ENCODE measurements at regions not wholly inside any gene's neighbourhood (a gene's known extent, or its start where the extent isn't known, plus 50 kb on each side); places are given as distances from the start of the nearest gene placed in this dataset.

DNA sequence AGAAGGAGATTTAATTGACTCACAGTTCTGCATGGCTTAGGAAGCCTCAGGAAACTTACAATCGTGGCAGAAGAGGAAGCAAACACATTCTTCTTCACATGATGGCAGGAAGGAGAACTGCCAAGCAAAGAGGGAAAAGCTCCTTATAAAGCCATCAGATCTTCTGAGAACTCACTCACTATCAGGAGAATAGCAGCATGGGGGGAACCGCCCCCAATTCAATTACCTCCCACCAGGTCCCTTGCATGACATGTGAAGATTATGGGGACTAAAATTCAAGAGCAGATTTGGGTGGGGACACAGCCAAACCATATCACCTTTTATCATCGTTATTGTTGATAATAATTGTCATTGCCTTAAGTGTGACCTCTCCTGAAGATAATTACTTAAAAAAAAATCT, 197.9 kb upstream of the SLC14A2 start:
- H3K27ac ChIP-seq = no peak overlapping the region
- TF ChIP-seq CTCF (IDR thresholded peaks at IDR 0.05) = no peak
- TF ChIP-seq ZFX (IDR thresholded peaks at IDR 0.05; ENCODE audit: borderline replicate concordance) = no peak

GRCh38 chr18:45423659-45424058, 191.6 kb upstream of the SLC14A2 start:
- no peak for TF ChIP-seq CTCF (IDR thresholded peaks at IDR 0.05)
- TF ChIP-seq ZFX (IDR thresholded peaks at IDR 0.05; ENCODE audit: borderline replicate concordance) = no peak
- H3K27ac ChIP-seq = no peak overlapping the region

- no peak for TF ChIP-seq CTCF (IDR thresholded peaks at IDR 0.05)
- H3K27ac ChIP-seq = no peak overlapping the region
These were observed 185.2 kb upstream of the SLC14A2 start for GRCh38 chr18:45430041-45430440.

GRCh38 chr18:45435810-45436209, 179.5 kb upstream of the SLC14A2 start:
- TF ChIP-seq CTCF (IDR thresholded peaks at IDR 0.05) = no peak
- TF ChIP-seq ZFX (IDR thresholded peaks at IDR 0.05; ENCODE audit: borderline replicate concordance) = no peak
- no peak overlapping the region for H3K27ac ChIP-seq

GRCh38 chr18:45437366-45437765, 177.9 kb upstream of the SLC14A2 start:
- H3K27ac ChIP-seq = no peak overlapping the region
- TF ChIP-seq CTCF (IDR thresholded peaks at IDR 0.05) = no peak
- no peak for TF ChIP-seq ZFX (IDR thresholded peaks at IDR 0.05; ENCODE audit: borderline replicate concordance)

DNA sequence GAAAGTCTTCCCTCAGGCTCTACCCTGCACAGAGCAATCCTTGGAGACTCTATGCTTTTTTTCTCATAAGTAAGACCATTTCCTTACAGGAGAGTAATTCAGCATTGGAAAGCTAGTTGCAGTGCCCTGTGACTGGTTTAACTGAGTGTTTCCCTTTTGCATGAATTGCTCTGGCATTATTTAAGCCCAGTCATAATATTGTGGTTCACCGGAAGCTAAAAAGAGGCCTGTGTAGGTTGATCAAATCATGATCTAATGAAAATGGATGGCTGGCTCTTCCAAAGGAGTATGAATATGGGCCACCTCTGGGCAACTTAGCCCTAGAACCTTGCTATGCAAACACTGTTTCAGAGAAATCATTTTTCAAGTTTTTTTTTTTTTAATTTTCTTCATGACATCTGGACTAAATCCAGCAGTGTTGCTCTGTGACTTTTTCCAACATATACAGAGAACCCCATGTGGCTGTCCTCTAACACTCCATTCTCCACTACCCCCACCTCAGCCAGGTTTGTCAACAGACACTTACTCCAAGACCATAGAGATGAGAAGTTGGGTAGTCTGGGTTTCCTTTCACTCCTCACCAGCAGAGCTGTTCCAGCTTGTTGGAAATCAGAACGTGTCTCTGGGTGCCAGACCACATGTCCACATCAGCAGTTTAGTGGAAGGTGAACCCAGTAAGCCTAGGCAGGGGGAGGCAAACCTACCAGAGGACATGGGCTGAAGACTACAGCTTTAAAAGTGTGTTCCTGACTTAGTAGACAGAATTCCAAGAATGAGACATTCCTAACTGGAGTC, 175.2 kb upstream of the SLC14A2 start:
- no peak for TF ChIP-seq ZFX (IDR thresholded peaks at IDR 0.05; ENCODE audit: borderline replicate concordance)
- no peak for TF ChIP-seq CTCF (IDR thresholded peaks at IDR 0.05)

DNA sequence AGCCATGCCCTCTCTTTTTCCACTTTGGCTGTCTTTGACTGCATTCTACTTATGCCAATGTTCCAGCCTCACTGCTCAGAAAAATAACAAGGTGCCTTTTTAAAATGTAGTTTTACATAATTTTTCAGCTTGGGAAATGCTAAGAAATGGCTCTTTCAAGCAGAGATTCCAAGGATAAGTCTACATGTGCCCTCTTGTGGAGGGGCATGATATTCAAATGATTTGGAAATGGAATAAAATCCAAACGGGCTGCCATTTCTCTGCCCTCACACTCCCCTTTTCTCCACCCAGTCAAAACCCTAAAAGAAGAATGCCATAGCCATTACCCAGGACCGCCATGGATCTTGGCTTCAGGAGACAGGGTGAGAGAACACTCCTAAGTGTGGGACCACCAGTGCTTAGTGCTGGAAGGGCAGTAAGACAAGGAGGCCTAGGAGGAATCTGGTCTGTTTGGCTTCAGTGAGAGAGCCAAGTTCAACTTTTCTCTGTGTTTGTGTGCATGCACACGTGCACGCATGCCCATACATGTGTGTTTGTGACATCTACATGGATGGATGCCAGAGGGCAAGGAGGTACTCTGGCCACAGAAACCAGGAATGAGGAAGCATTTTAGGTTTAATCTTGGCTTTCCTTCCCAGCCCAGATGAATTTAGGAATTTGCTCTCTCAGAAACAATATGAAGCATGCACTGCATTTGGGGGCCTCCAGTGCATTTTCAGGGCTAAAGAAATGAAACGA, 174.0 kb upstream of the SLC14A2 start:
- H3K27ac ChIP-seq = no peak overlapping the region
- peak; percentile 32 for TF ChIP-seq CTCF (IDR thresholded peaks at IDR 0.05)
- TF ChIP-seq ZFX (IDR thresholded peaks at IDR 0.05; ENCODE audit: borderline replicate concordance) = no peak

More for the DNA sequence above, 175.2 kb upstream of the SLC14A2 start:
- no peak overlapping the region for H3K27ac ChIP-seq

All from 22Rv1 (cell line).